ENCODE measurements at regions not wholly inside any gene's neighbourhood (a gene's known extent, or its start where the extent isn't known, plus 50 kb on each side); places are given as distances from the start of the nearest gene placed in this dataset.
"Not testable (repeated sequence)": the region's sequence is repeated elsewhere in the genome, so short reads cannot be mapped to it uniquely, and the experiment has no call there.

DNA sequence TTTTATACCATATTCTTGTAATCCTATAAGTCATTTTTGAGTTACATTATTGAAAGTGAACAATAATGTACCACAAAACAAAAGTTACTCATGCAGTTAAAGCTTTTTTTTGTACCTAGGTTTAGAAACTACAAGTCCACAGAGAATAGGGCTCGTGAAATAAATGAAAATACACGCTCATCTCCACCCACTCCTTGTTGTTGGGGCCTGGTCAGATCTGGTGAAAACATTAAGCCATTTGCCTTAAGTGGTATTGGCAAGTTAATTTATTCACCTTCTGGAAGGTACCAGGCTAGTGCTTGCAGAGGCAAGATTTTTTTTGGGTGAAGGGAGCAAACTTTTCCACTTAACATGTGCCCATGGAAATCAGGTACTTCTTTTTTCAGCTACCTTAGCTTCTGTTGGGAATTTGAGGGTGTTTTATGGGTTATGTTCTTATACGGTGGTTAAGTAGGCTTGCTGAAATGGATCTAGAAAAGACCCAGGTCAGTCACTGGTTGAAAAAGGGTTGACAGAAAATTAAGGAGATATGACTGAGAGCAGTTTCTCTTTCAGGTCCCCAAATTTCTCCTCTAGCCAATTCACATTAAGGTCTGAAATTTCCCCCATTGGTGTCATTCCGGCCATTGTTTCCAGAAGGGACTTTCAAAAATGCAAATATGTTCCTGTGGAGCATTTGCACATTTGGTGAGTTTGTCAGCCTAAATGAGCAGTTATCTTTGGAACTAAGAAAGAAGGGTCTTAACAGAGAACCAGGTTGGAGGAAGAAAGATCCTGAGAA is 143.3 kb downstream of the KCNRG start:
- DNase-seq, result no peak

DNA sequence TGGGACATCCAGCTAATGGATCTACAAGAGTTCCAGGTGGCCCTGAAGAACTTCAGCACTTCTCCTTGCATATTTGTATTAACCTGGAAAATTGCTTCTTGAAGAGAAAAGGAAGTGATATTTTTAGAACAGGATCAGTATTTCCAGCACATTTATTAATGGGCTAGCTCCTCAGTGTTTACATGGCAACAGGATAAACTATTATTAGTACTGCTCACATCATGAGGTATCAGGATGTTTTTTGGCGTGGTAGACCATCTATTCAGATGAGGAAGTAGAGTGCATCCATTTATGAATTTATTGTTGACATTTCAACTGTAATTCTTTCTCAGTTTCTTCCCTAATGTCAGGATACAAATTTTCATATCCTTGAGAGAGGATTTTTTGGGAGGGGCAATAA is 144.4 kb downstream of the KCNRG start:
- DNase-seq, result no peak

DNA sequence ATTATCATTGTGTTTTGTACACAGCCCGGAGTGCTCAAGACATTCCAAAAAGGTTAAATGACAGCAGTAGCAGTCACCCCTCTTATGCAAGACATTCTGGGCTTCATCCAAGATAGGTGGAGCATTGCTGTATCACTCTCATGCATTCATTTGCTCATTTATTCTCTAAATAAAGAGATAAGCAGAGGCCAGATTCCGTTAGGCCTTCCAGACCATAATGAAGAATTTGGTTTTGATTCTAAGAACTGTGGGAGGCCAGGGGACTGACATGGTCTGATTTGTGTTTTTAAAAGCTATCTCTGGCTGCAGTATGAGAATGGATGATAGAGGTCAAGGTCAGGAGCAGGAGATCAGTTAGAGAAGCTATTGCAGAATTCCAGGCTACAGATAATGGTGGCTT is 145.8 kb downstream of the KCNRG start:
- DNase-seq, result no peak

DNA sequence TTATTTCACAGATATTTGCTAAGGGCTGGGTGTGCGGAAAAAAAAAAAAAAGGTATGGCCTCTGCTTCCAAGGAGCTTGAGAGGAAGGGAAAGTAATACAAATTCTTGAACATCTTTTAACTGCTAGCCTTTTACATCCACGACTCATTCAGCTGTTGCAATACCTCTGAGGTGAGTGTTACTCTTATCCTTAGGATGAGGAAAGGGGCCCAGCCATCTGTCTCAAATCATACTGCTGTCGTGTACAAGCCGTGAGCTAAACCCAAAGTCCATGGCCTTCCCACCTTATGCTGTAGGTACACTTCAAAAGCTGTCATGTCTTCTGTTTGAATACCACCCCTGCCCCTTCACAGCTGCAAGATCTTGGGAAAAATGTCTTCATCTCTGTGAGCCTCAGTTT is 146.8 kb downstream of the KCNRG start:
- no peak for DNase-seq

DNA sequence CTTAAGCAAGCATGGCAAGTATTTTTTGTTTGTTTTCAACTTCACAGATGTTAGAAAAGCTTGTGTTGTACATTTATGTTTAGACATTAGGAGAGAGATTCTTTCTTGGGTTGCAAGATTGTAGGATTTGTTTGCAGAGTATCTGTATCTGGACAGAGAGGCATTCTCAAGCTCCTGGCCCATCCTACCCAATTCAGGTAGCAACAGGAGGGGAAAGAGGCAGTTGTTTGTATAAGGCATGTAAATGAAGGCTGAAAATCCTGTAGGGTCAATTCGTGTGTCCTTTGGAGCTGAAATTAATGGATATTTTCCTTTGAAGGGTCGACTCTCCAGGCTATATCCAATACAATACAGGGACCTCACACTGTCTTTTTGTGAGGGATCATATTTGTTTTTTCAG is 147.3 kb downstream of the KCNRG start:
- DNase-seq, result no peak

DNA sequence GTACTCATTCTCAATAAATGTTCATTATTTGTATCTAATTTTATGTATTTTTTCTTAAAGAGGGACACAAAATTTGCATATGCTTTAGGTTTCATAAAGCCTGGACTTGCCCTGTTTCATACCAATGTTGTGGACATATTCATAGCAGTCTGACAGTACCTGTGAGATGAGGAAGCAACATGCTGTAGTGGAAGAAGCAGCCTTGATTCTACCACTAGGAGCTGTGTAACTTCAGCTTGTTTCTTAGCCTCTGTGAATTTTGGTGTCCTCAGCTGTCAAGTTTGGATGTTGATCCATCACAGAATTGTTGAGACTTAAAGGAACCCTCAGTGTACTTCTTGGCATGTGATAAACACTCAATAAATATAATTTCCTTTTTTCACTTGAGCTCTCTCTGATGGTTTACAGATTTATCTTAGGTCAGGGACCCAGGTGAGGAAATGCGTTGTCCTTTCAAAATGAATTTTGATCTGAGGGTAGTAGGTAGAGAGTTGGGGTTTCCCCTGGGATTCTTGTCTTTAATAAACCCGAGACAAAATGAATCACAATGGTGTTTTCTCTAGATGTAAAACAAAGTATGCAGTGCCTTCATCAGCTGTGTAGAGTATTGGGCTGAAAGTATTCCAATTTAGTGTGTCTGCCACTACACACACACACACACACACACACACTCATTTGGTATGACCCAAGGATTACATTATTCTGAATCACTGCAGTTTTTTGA is 152.1 kb downstream of the KCNRG start:
- DNase-seq, result no peak

DNA sequence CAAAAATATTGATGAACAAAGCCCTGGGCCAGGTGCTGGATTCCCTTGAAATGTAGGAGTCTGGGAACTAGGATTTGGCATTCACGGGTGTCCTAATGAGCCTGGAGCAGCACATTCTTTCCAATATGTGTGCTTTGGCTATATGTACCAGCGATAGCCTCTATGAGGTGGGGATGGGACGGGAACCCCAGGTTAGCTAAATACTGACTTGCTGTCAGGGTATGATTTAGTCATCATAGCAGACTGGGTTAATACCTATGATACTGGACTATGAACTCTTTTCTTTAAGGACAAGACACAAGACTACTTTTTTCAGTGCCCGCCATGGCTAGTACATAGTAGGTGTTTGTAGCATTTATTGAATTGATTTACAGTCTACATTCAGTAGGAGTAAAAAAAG is 152.7 kb downstream of the KCNRG start:
- DNase-seq, result no peak

DNA sequence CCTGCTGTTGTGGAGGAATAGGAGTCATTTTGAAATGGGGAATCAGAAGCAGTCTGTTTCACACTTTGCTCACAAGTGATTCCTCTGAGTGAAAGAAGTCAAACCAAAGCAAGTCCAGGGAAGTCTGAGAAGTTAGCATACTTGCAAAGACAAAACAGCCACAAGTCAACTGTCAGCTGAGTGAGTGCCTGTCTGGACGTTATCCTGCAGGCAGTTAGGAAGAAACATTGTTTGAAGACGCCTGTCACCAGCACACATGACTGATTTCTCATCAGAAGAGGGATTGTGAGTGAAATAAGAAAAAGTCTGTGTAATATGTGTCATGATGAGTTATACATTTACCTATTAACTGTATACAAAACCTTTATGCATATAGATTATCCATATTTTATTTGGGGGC is 153.5 kb downstream of the KCNRG start:
- DNase-seq, result no peak

DNA sequence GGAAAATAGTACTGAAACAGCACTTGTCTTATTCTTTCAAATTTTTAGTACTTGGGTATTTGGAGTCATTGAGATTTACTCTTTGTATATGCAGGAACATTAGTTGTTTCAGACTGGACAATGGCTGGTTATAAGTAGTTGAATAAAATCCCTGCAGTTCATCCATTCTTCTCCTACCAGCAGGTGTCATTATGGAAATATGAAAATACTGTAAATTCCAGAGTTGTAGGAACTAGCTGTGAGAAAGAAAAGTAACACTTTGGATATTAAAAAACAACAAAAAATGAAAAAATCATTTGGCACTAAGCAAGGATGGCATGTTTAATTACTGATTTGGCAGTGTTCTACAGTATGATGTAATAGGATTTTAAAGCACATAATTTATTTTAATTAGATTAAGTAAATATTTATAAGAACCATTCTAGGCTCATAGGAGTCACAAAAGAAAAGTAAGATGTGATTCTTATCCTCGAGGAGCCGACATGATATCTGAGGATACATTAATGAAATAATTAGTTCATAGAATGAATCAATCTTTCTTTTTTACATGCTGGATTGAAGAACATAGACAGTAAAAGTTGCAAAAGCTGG is 155.3 kb downstream of the KCNRG start:
- DNase-seq, result no peak

DNA sequence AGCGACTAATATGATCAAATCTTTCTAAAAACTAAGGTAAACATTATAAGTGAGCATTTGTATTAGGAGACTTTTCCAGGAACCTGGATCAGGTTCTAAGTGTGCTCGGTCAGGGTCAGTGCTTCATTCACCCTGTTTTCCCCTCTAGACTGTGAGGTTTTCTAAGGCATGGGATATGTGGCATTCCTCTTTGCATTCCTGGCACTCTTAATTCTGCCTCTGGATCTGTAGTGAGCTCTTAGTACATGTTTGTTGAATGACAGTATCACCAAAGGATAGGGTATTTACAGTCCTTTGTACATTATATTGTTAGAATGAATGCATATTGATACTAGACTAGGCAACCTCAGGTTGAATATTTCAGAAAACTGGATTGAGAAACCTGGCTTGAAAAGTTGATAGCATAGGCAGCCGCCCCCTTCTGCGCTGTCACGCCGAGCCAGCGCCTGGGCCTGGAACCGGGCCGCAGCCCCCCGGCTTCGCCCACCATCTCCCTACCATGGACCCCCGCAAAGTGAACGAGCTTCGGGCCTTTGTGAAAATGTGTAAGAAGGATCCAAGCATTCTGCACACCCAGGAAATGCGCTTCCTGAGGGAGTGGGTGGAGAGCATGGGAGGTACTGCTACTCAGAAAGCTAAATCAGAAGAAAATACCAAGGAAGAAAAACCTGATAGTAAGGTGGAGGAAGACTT is 156.5 kb downstream of the KCNRG start:
- no peak for DNase-seq

DNA sequence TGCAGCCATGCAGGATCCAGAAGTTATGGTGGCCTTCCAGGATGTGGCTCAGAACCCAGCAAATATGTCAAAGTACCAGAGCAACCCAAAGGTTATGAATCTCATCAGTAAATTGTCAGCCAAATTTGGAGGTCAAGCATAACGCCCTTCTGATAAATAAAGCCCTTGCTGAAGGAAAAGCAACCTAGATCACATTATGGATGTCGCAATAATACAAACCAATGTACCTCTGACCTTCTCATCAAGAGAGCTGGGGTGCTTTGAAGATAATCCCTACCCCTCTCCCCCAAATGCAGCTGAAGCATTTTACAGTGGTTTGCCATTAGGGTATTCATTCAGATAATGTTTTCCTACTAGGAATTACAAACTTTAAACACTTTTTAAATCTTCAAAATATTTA is 157.8 kb downstream of the KCNRG start:
- DNase-seq, result not testable (repeated sequence)

DNA sequence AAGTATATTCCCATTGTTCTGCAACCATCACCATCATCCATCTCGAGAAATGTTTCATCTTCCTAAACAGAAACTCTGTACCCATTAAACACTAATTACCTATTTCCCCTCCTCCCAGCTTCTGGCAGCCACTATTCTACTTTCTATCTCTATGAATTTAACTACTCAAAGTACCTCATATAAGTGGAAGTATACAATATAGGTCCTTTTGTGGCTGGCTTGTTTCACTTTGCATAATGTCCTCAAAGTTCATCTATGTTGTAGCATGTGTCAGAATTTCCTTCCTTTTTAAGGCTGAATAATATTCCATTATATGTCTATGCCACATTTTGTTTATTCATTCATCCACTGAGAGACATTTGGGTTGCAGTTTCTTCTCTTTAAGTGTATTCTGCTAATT is 159.4 kb downstream of the KCNRG start:
- no peak for DNase-seq

DNA sequence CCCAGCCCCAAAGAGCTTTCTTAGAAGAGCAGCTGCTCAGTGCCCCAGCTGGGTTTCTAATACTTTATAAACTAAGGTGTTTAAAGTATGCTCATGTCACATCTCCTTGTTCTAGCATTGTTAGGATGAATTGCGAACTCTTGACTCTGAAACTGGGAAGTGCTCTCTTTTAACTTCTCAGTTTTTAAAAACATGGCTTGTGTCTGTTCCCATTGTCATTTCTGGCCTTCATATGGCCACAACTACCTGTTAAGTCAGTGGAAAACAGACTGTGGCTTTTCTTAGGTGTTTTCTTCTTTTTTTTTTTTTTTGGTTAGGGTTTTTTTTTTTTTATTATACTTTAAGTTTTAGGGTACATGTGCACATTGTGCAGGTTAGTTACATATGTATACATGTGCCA is 164.7 kb downstream of the KCNRG start:
- no peak for DNase-seq

DNA sequence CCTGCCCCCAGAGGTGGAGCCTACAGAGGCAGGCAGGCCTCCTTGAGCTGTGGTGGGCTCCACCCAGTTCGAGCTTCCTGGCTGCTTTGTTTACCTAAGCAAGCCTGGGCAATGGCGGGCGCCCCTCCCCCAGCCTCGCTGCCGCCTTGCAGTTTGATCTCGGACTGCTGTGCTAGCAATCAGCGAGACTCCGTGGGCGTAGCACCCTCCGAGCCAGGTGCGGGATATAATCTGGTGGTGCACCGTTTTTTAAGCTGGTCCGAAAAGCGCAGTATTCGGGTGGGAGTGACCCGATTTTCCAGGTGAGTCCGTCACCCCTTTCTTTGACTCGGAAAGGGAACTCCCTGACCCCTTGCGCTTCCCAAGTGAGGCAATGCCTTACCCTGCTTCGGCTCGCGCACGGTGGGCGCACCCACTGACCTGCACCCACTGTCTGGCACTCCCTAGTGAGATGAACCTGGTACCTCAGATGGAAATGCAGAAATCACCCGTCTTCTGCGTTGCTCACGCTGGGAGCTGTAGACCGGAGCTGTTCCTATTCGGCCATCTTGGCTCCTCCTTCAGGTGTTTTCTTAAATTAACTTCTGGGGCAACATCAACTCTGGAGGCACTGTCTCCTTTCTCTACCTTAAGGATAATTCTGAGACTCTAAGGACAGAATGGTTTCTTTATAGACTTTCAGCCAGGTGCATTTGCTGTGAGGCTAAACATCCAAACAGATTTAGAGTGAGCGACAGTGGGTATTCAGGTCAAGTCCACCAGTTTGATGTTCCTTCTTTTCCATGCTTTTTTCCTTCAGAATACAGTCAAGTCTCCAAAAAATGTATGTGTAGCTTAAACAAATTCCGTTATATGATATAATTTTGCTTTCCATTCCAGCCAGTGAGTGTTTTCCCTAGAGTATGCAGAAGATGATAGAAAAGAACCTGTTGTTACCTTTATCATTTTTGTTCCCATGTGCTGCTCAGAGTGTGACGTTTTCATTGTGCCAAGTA is 170.8 kb downstream of the KCNRG start:
- not testable (repeated sequence) for DNase-seq

DNA sequence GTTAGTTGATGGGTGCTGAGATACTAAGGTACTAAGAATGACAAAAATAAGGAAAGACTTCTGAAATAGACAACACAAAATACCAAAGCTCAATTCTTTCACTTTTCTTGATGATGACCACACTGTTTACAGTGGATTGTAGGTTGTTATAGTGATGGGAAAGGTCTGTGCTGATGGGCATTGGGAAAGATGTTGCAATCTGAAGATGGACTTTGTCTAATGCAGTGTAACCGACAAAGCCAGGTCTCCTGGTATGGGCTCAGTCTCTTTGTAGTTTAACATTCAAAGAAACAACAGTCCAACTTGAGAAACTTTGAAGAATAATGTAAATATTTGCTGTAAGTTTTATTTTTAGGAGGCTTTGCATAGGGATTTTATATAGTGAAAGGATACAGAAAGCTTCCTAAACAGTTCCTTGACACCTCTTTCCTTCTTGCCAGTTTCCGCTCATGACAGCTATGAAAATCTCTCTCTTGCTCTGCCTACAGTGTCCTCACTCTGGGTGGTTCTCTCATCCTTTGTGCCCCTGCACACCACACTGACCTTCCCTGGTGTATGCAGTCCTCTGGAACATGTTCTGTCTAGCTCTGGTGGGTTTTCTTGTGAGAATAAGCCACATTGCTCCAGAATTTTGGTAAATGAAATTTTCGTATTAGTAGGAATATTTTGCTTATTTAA is 172.2 kb downstream of the KCNRG start:
- DNase-seq, result no peak

DNA sequence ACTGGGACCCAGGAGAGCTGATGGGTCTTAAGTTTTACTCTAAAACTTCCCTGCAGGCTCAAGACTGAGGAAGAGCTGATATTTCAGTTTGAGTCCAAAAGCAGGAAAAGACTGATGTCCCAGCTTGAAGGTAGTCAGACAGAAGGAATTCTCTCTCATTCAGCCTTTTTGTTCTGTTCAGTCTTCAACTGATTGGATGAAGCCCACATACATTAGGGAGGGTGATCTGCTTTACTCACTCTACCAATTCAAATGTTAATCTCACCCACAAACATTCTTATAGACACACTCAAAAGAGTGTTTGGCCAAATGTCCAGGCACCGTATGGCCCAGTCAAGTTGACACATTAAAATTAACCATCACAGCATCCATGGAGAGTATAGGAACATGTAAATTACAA is 173.5 kb downstream of the KCNRG start:
- no peak for DNase-seq

DNA sequence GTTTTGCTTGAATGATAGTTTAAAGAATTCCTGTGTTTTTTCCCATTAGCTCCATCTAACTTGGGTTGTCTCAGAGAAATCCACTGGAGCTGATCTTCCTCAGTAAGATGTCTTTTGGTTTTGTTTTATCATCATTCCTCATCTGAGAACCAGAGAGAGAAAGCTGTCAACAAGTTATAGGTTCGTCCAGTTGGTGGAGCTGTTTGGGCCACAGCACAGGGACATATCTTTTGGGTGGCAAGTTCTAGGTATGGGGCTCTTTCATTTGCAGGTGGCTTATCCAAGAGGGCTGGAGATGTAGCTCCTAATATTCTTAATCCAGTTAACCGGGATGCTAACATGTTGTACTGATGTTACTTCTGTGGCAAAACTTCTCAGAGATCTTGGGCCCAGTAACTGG is 174.2 kb downstream of the KCNRG start:
- no peak for DNase-seq

DNA sequence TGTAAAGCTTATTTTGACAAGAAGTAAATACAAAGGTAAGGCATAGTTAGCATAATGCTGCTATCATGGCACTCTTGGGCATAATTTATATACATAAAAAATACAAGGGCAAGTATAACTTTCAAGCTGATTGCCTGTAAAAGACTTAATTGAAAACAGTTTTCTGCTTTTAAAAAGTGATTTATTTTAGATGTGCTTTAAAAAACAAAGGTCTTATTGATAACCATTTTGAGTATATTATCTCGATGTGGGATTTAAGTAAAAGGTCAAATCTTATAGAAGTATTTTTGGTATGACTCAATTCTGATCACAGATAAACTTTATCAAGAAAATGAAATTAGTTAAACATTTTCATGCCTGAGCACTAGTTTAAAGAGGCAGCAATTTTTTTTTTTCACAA is 175.8 kb downstream of the KCNRG start:
- no peak for DNase-seq

DNA sequence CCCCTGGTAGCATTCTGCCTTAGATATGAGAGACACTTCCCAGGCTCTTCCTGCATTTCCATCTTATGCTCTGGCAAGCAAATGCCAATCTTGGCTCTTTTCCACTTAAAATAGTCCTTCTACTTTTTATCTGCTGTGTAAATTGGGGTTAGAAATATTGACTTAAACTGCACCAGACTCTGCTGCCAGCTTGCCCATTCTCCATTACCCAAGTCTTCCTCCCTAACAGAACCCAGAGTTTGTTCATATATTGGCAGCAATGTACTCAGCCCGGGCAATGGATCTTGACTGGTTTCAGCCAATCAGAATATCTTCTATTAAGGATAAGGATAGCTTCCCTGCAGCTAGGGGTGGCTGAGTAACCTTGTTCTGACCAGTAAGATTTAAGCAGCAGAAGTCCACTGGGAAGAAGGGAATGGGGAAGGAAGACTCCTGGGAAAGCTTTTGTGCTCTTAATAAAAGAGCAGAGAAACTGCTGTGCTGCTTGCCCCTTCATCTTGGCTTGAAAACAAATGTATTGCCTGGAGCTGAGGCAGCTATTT is 177.1 kb downstream of the KCNRG start:
- DNase-seq, result no peak

DNA sequence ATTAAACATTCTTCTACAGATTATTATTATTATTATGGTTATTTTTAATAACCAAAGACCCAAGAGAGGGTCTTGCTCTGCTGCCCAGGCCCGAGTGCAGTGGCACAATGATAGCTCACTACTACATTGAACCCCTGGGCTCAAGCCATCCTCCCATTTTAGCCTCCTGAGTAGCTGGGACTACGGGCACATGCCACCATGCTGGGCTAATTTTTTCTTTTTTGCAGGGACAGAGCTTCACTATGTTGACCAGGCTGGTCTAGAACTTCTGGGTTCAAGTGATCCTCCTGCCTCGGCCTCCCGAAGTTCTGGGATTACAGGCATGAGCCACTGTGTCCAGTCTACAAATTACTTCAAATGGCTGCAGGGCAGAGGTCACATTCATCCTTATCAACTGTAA is 179.8 kb downstream of the KCNRG start:
- DNase-seq, result no peak

DNA sequence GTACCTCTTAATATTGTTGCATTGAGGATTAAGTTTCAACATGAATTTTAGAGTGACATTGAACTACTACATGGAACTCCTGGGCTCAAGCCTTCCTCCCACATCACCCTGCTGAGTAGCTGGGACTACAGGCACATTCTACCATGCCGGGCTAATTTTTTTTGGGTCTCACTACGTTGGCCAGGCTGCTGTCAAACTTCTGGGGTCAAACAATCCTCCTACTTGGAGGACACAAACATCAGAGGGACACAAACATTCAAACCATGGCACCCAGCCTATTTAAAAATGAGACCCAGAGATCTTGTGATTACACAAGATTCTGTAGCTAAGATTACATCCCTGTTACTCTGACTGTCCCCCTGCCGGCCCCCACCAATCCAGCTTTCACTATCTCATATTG is 180.9 kb downstream of the KCNRG start:
- no peak for DNase-seq

DNA sequence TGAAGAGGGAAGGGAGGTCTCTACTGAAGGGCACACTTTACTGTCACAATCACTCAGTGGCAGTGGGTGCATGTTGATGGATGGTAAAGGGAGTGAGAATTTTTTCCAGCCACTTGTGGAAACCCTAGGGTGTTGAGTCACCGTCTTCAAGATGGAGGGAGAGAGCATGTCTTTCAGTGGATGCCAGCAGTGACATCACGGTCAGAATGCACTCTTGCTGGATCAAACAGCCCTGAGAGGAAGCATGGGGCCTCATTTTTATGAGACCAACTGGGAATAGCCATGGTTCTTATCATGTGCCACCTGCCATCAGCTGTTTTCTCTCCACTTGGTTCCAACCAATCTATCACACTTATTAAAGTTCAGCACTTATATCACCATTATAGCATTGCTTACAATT is 182.5 kb downstream of the KCNRG start:
- DNase-seq, result no peak
